Endodermal cell (in vitro differentiated cells): ENCODE measurements at regions not wholly inside any gene's neighbourhood (a gene's known extent, or its start where the extent isn't known, plus 50 kb on each side); places are given as distances from the start of the nearest gene placed in this dataset.

Source experiments
- DNase-seq: peaks from one replicate; pipeline ENCODE4 v3.0.0-alpha.2; 2017
- H3K27ac ChIP-seq: 2 replicates; pipeline ENCODE4 v1.5.1; 2013; ENCODE audit warnings: mild to moderate bottlenecking, low read depth, low read length, moderate library complexity
- H3K27me3 ChIP-seq: 2 replicates; pipeline ENCODE4 v1.6.1; 2013; ENCODE audit warnings: mild to moderate bottlenecking, low read length, moderate library complexity; ENCODE audit not compliant: insufficient read depth, control insufficient read depth, poor library complexity, severe bottlenecking
- H3K36me3 ChIP-seq: 2 replicates; pipeline ENCODE4 v1.7.0; 2013; ENCODE audit warnings: mild to moderate bottlenecking, low read length, moderate library complexity; ENCODE audit not compliant: control insufficient read depth, insufficient read depth
- H3K4me1 ChIP-seq: one replicate; pipeline ENCODE4 v1.7.0; 2013; ENCODE audit warnings: low read length; ENCODE audit not compliant: control insufficient read depth, insufficient read depth
- H3K4me3 ChIP-seq: 2 replicates; pipeline ENCODE4 v1.5.1; 2013; ENCODE audit warnings: mild to moderate bottlenecking, low read length, moderate library complexity
- H3K9ac ChIP-seq: 2 replicates; pipeline ENCODE4 v1.6.1; 2013; ENCODE audit warnings: mild to moderate bottlenecking, low read length, moderate library complexity; ENCODE audit not compliant: poor library complexity, severe bottlenecking; ENCODE audit errors: extremely low read depth
- H3K9me3 ChIP-seq: 2 replicates; pipeline ENCODE4 v1.6.1; 2013; ENCODE audit warnings: mild to moderate bottlenecking, low read length, moderate library complexity; ENCODE audit not compliant: control insufficient read depth
- H3K27ac Mint-ChIP-seq: 2 replicates; pipeline ENCODE4 v1.8.0; 2020; ENCODE audit warnings: mixed read lengths
- H3K27me3 Mint-ChIP-seq: 2 replicates; pipeline ENCODE4 v1.8.0; 2021; ENCODE audit warnings: mild to moderate bottlenecking, mixed read lengths; ENCODE audit not compliant: insufficient read depth
- H3K36me3 Mint-ChIP-seq: 2 replicates; pipeline ENCODE4 v1.8.0; 2020; ENCODE audit warnings: low read depth, mixed read lengths
- H3K4me1 Mint-ChIP-seq: 2 replicates; pipeline ENCODE4 v1.8.0; 2020; ENCODE audit warnings: mixed read lengths
- H3K4me3 Mint-ChIP-seq: 2 replicates; pipeline ENCODE4 v1.8.0; 2020; ENCODE audit warnings: mild to moderate bottlenecking, moderate library complexity, mixed read lengths
- H3K9me3 Mint-ChIP-seq: 2 replicates; pipeline ENCODE4 v1.8.0; 2020; ENCODE audit warnings: mild to moderate bottlenecking, mixed read lengths
- CTCF ChIP-seq: fragments of 200-600 bp; sonication (generic); conservative IDR thresholded peaks from 2 replicates; pipeline ENCODE4 v1.5.0; 2021; ENCODE audit warnings: antibody characterized with exemption, mild to moderate bottlenecking
- WGBS, 2 experiments: methylation state at CpG; one replicate each; pipeline versions ENCODE4 v1.1.5 to v1.1.7; 2013; ENCODE audit warnings: missing lambda C conversion rate in 2 of 2, mixed read lengths in 1 of 2; ENCODE audit not compliant: insufficient coverage in 1 of 2, insufficient read length in 1 of 2; 5-methylcytosine and 5-hydroxymethylcytosine counted together

DNA sequence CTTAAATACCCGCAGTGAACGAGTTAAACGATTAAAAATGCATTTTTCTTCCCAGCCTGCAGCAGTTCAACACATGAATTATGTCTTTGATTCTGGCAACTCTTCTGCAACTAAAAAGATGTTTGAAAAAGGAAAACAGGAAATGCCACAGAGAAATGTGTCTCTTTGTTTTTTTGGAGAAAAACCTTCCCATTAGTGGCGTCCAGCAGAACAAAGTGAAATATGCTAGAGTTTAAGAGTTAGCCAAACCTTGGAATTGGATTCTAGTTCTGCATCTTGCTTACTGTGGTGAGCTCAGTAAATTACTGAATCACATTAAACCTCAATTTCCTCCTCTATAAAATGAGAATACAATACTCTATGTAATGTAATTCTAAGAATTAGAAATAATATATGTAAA, 900.2 kb upstream of the ACVR2A start:
- peaks cover 2% of the 10 kb centered on the region for H3K9me3 Mint-ChIP-seq
- H3K9me3 ChIP-seq = no peaks in the 10 kb centered on the region
- no peak overlapping the region for H3K9ac ChIP-seq
- no peak overlapping the region for H3K4me3 Mint-ChIP-seq
- no peaks in the 10 kb centered on the region for H3K27me3 ChIP-seq
- H3K4me1 ChIP-seq = peaks cover 2% of the 10 kb centered on the region
- H3K4me3 ChIP-seq = no peak overlapping the region
- H3K27me3 Mint-ChIP-seq = no peaks in the 10 kb centered on the region
- no peak overlapping the region for H3K27ac ChIP-seq
- 94% methylated on average over 4 of the region's 4 CpGs; no CpG with 5 or more reads in 1 of the 2 experiments for WGBS, 2 experiments
- no peak for DNase-seq
- H3K4me1 Mint-ChIP-seq = peaks cover 27% of the 10 kb centered on the region
- H3K36me3 ChIP-seq = no peaks in the 10 kb centered on the region
- no peak for TF ChIP-seq CTCF
- no peaks in the 10 kb centered on the region for H3K36me3 Mint-ChIP-seq
- H3K27ac Mint-ChIP-seq = no peak overlapping the region

GRCh38 chr2:146939991-146940685, 904.7 kb upstream of the ACVR2A start:
- Mint-ChIP-seq H3K4me1 (peaks cover 30% of the 10 kb centered on the region), H3K36me3 (no peaks in the 10 kb centered on the region), H3K27ac (no peak overlapping the region), H3K4me3 (no peak overlapping the region), H3K27me3 (no peaks in the 10 kb centered on the region), H3K9me3 (no peaks in the 10 kb centered on the region)
- no peaks in the 10 kb centered on the region for H3K36me3 ChIP-seq
- peaks cover 2% of the 10 kb centered on the region for H3K4me1 ChIP-seq
- 84 to 100% methylated on average over 1 to 4 of the region's 5 CpGs for WGBS, 2 experiments
- H3K27ac ChIP-seq = no peak overlapping the region
- H3K27me3 ChIP-seq = no peaks in the 10 kb centered on the region
- H3K9ac ChIP-seq = no peak overlapping the region
- DNase-seq = no peak
- no peaks in the 10 kb centered on the region for H3K9me3 ChIP-seq
- H3K4me3 ChIP-seq = no peak overlapping the region
- no peak for TF ChIP-seq CTCF

DNA sequence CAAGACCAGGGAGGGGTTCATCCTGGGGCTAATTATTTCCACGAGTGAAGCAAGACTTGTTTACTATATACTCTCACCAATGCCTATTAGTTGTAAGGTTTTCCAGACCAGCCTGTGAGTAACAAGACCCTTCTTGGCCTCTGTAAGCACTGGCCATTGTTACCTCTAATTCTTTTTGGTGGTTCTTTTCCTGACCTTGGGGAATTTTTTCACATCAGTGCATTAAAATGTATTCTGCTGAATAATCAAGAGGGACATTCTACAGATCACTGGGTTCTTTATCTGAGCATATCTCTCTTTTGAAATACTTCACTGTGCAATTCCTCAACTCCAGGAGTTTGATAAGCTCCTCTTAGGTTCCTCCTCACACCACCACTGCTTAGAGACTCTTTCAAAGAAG, 909.9 kb upstream of the ACVR2A start:
- no peaks in the 10 kb centered on the region for H3K9me3 Mint-ChIP-seq
- H3K4me1 Mint-ChIP-seq = peaks cover 11% of the 10 kb centered on the region
- peaks cover 4% of the 10 kb centered on the region for H3K9me3 ChIP-seq
- no peaks in the 10 kb centered on the region for H3K36me3 ChIP-seq
- H3K4me3 Mint-ChIP-seq = no peak overlapping the region
- no peaks in the 10 kb centered on the region for H3K27me3 ChIP-seq
- H3K9ac ChIP-seq = no peak overlapping the region
- no peak for TF ChIP-seq CTCF
- H3K27ac Mint-ChIP-seq = no peak overlapping the region
- no peak for DNase-seq
- no peak overlapping the region for H3K4me3 ChIP-seq
- H3K36me3 Mint-ChIP-seq = no peaks in the 10 kb centered on the region
- no peak overlapping the region for H3K27ac ChIP-seq
- H3K27me3 Mint-ChIP-seq = no peaks in the 10 kb centered on the region
- H3K4me1 ChIP-seq = no peaks in the 10 kb centered on the region
- 80 to 86% methylated on average over 1 of the region's 1 CpG for WGBS, 2 experiments
